PC-9 (cell line): ENCODE measurements at regions not wholly inside any gene's neighbourhood (a gene's known extent, or its start where the extent isn't known, plus 50 kb on each side); places are given as distances from the start of the nearest gene placed in this dataset.

Source experiments
- EZH2 ChIP-seq: fragments of 200-600 bp; sonication (generic); IDR thresholded peaks from 2 replicates; pipeline ENCODE4 v1.8.0; 2017; ENCODE audit warnings: antibody characterized with exemption, low read depth
- TF ChIP-seq, protein P1 (sequence below): fragments of 200-600 bp; sonication (generic); conservative IDR thresholded peaks from 2 replicates; pipeline ENCODE4 v1.6.1; 2017; ENCODE audit warnings: mixed run types, antibody characterized with exemption, mild to moderate bottlenecking, moderate library complexity

DNA sequence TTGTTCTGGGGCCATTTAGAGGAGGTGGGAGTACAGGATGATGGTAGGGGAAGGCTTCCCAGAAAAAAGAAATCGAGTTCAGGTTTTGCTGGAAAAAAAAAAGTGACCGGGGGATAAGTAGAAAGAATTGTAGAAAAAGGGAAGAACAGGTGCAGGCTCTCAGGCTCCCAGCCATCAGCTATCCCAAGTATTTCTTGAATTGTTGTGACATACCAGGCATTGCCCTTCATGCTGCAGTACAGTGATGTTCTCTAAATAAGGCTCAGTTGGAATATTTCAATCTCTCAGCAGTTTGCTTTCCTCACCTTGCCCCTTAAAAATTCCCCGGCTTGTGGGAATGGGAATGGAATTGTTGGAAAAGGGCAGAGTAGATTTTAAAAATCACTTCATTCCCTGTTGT, 82.5 kb upstream of the RGMA start:
- TF ChIP-seq, protein P1, sequence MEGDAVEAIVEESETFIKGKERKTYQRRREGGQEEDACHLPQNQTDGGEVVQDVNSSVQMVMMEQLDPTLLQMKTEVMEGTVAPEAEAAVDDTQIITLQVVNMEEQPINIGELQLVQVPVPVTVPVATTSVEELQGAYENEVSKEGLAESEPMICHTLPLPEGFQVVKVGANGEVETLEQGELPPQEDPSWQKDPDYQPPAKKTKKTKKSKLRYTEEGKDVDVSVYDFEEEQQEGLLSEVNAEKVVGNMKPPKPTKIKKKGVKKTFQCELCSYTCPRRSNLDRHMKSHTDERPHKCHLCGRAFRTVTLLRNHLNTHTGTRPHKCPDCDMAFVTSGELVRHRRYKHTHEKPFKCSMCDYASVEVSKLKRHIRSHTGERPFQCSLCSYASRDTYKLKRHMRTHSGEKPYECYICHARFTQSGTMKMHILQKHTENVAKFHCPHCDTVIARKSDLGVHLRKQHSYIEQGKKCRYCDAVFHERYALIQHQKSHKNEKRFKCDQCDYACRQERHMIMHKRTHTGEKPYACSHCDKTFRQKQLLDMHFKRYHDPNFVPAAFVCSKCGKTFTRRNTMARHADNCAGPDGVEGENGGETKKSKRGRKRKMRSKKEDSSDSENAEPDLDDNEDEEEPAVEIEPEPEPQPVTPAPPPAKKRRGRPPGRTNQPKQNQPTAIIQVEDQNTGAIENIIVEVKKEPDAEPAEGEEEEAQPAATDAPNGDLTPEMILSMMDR: no peak
- TF ChIP-seq EZH2: no peak
